GM12878 (cell line): ENCODE measurements at regions not wholly inside any gene's neighbourhood (a gene's known extent, or its start where the extent isn't known, plus 50 kb on each side); places are given as distances from the start of the nearest gene placed in this dataset.
A peak's percentile ranks its signal among the peaks of the same experiment; 100 is the strongest.

Experiments used
- ATAC-seq: fragments of 200-7000 bp; cut with Tn5 transposase; 3 replicates; pipeline ENCODE4 v1.9.1; 2020; ENCODE audit warnings: mild to moderate bottlenecking, moderate library complexity
- BruUV-seq: library from RNA; stranded (reverse); fragments of 400-500 nt; replicated peaks from 2 replicates; lab custom pipeline; 2021; lab: Mats Ljungman, UMichigan
- CTCF ChIA-PET: fragments of 300-600 bp; sonication (Branson Sonifier 250); formaldehyde crosslinking; extraction: SDS; loops from one replicate; lab custom pipeline; 2021; ENCODE audit warnings: inconsistent platforms; lab: Yijun Ruan, JAX
- POLR2A ChIA-PET: fragments of 350-600 bp; formaldehyde crosslinking; extraction: SDS; loops from one replicate; lab custom pipeline; 2021; ENCODE audit warnings: inconsistent platforms; lab: Charles Lee
- RAD21 ChIA-PET: fragments of 300-600 bp; sonication (Branson Sonifier 250); formaldehyde crosslinking; loops from one replicate; lab custom pipeline; 2023; ENCODE audit warnings: antibody characterized with exemption; ENCODE audit not compliant: unreplicated experiment; lab: Charles Lee
- SMC1A ChIA-PET: fragments of 300-600 bp; sonication (Branson Sonifier 250); formaldehyde crosslinking; loops from one replicate; lab custom pipeline; 2023; ENCODE audit not compliant: unreplicated experiment, uncharacterized antibody; lab: Charles Lee
- DNase-seq: peaks from one replicate; pipeline ENCODE4 v3.0.0-alpha.2; 2011; ENCODE audit warnings: low read depth, low spot score
- FAIRE-seq: peaks from 3 replicates; lab custom pipeline; 2011; peaks lifted over from hg19 to GRCh38; lab: Jason Lieb, UNC
- H2AFZ ChIP-seq: 2 replicates; pipeline ENCODE4 v1.6.0; 2011; ENCODE audit warnings: low read depth, low read length, control low read depth; ENCODE audit not compliant: control insufficient read depth
- H3K27ac ChIP-seq: 2 replicates; pipeline ENCODE4 v1.5.1; 2011; ENCODE audit warnings: control low read depth; ENCODE audit not compliant: control insufficient read depth, insufficient read depth
- H3K27me3 ChIP-seq, 2 experiments: replicated peaks in 1 of 2; 2 replicates each; pipeline versions ENCODE4 v1.6.0 to v1.6.1; 2011; ENCODE audit warnings: low read length in 1 of 2; ENCODE audit not compliant: control insufficient read depth in 2 of 2, insufficient read depth in 2 of 2
- H3K36me3 ChIP-seq, 2 experiments: 2 replicates each; pipeline ENCODE4 v1.5.1; 2011; ENCODE audit warnings: low read length in 1 of 2; ENCODE audit not compliant: control insufficient read depth in 2 of 2, insufficient read depth in 2 of 2
- H3K4me1 ChIP-seq: 2 replicates; pipeline ENCODE4 v1.6.1; 2011; ENCODE audit warnings: mild to moderate bottlenecking, low read length, moderate library complexity, mixed read lengths; ENCODE audit not compliant: control insufficient read depth, insufficient read depth
- H3K4me2 ChIP-seq: 2 replicates; pipeline ENCODE4 v1.6.0; 2011; ENCODE audit warnings: control low read depth; ENCODE audit not compliant: control insufficient read depth, insufficient read depth
- H3K4me3 ChIP-seq: fragments of 200-600 bp; sonication (generic); 2 replicates; pipeline ENCODE4 v1.5.1; 2016
- H3K79me2 ChIP-seq: 2 replicates; pipeline ENCODE4 v1.6.0; 2011; ENCODE audit warnings: low read length; ENCODE audit not compliant: control insufficient read depth, insufficient read depth
- H3K9ac ChIP-seq: 2 replicates; pipeline ENCODE4 v1.8.0; 2011; ENCODE audit warnings: low read length, control low read depth, mixed read lengths; ENCODE audit not compliant: control insufficient read depth, insufficient read depth
- H3K9me3 ChIP-seq: replicated peaks from 3 replicates; pipeline ENCODE4 v1.5.1; 2011; ENCODE audit warnings: mild to moderate bottlenecking, low read length; ENCODE audit not compliant: control insufficient read depth, insufficient read depth
- H4K20me1 ChIP-seq: 2 replicates; pipeline ENCODE4 v1.6.0; 2011; ENCODE audit not compliant: control insufficient read depth, insufficient read depth
- BCL11A ChIP-seq: IDR thresholded peaks from 2 replicates; pipeline ENCODE4 v1.6.1; 2011; ENCODE audit warnings: low read depth, low read length
- CREB1 ChIP-seq: IDR thresholded peaks from 2 replicates; pipeline ENCODE4 v1.6.1; 2012; ENCODE audit warnings: low read depth, mild to moderate bottlenecking, inconsistent platforms
- ETV6 ChIP-seq, 2 experiments: fragments of 450-650 bp in 1 of 2; IDR thresholded peaks in 1 of 2; conservative IDR thresholded peaks in 1 of 2; 2 replicates each; pipeline ENCODE4 v1.6.1; 2014; ENCODE audit warnings: antibody characterized with exemption in 1 of 2, borderline replicate concordance in 1 of 2, low read depth in 1 of 2, mild to moderate bottlenecking in 1 of 2, moderate library complexity in 1 of 2
- FOXM1 ChIP-seq: IDR thresholded peaks from 2 replicates; pipeline ENCODE4 v1.6.1; 2012; ENCODE audit warnings: low read depth, mild to moderate bottlenecking, inconsistent platforms, low read length, moderate library complexity
- IRF4 ChIP-seq: IDR thresholded peaks from 2 replicates; pipeline ENCODE4 v1.6.1; 2011; ENCODE audit warnings: low read depth, low read length
- JUNB ChIP-seq: IDR thresholded peaks from 2 replicates; pipeline ENCODE4 v1.6.1; 2016; ENCODE audit warnings: antibody characterized with exemption, mild to moderate bottlenecking
- LARP7 ChIP-seq: fragments of 450-650 bp; IDR thresholded peaks from 2 replicates; pipeline ENCODE4 v1.6.1; 2017; ENCODE audit warnings: mild to moderate bottlenecking
- MTA3 ChIP-seq: IDR thresholded peaks from 2 replicates; pipeline ENCODE4 v1.6.1; 2012; ENCODE audit warnings: low read length, inconsistent platforms, borderline replicate concordance
- PAX5 ChIP-seq: IDR thresholded peaks from 2 replicates; pipeline ENCODE4 v1.6.1; 2011; ENCODE audit warnings: low read depth, low read length, borderline replicate concordance
- RUNX3 ChIP-seq: IDR thresholded peaks from 2 replicates; pipeline ENCODE4 v1.6.1; 2012; ENCODE audit warnings: low read length, inconsistent platforms
- SRF ChIP-seq, 2 experiments: IDR thresholded peaks; 2 replicates each; pipeline ENCODE4 v1.6.1; 2011; ENCODE audit warnings: low read depth in 2 of 2, low read length in 2 of 2, mild to moderate bottlenecking in 1 of 2, moderate library complexity in 1 of 2
- TARDBP ChIP-seq: IDR thresholded peaks from 2 replicates; pipeline ENCODE4 v1.6.1; 2016; ENCODE audit warnings: borderline replicate concordance
- ZBED1 ChIP-seq: IDR thresholded peaks from 2 replicates; pipeline ENCODE4 v1.6.1; 2016; ENCODE audit warnings: borderline replicate concordance
- WGBS: methylation state at CpG from one replicate; pipeline ENCODE4 v1.1.6; 2016; ENCODE audit warnings: low lambda C conversion rate; ENCODE audit not compliant: insufficient replicate concordance, insufficient coverage; ENCODE audit errors: missing lambda C conversion rate; 5-methylcytosine and 5-hydroxymethylcytosine counted together
- in situ Hi-C: fragments of 300-500 bp; cut with MboI; formaldehyde crosslinking; loops from 9 replicates; pipeline ENCODE4 v1.14.3; 2018; ENCODE audit warnings: mixed read lengths
- intact Hi-C: fragments of 100-400 bp; cut with micrococcal nuclease; formaldehyde crosslinking; loops from one replicate; pipeline ENCODE4 v1.14.2; 2022; ENCODE audit not compliant: unreplicated experiment
- TF ChIP-seq, protein P1 (sequence below): fragments of 450-650 bp; IDR thresholded peaks from 2 replicates; pipeline ENCODE4 v1.6.1; 2016; ENCODE audit warnings: mild to moderate bottlenecking
- TF ChIP-seq, protein P2 (sequence below): IDR thresholded peaks from 2 replicates; pipeline ENCODE4 v1.6.1; 2011; ENCODE audit warnings: borderline replicate concordance, low read depth, mild to moderate bottlenecking, moderate library complexity, low read length; ENCODE audit not compliant: insufficient read depth, poor library complexity, severe bottlenecking
- TF ChIP-seq, protein P3 (sequence below): fragments of 450-650 bp; IDR thresholded peaks from 2 replicates; pipeline ENCODE4 v1.6.1; 2017; ENCODE audit warnings: low read depth, mild to moderate bottlenecking, moderate library complexity
- TF ChIP-seq, protein P4 (sequence below): IDR thresholded peaks from 2 replicates; pipeline ENCODE4 v1.6.1; 2012; ENCODE audit warnings: low read length, inconsistent platforms

DNA sequence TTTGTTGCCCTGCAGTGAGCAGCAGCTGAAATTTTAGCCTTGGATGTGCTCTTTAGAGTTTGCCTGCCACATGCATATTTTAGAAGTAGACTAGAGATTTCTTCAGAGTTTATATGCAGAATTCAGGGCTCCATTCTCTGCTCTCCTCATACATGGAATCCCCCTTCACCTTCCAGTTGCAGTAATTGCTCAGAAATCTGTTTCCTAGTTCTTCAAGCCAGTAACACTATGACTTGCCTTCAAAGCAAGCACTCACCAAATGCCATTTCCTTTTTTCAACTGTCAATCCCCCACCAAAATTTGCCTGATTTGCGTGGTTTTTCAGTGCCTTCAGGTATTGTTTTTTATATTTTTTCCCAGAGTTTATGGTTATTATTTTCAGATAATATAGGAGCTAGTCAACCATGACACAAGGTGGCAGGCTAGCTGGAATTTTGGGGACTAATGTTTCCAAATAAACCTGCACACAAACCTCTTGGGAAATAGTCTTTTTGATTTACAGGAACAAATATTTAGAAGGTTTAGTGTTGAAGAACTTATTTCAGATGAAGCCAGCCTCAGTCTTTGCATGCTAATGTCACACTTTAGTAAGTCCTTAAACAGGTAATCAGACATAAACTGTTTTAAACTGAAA, 79.2 kb downstream of the ASCL1 start:
- no peaks in the 10 kb centered on the region for H3K27me3 ChIP-seq
- WGBS: 0% methylated on average over 1 of the region's 1 CpG
- SMC1A ChIA-PET: interaction anchor here (1.0 to 1.3 kb wide), 4 partner anchors 13 to 88 kb away, joined by 3 read pairs; no protein-coding TSS in a partner anchor
- ATAC-seq: peak; percentile 85
- no peaks in the 10 kb centered on the region for H3K79me2 ChIP-seq
- in situ Hi-C loops (no loop called here), intact Hi-C loops (loop anchor here (2.0 kb wide), 1 partner anchor 70 kb away; no protein-coding TSS in a partner anchor)
- CTCF ChIA-PET: no interaction called here
- BruUV-seq: no TSS peak
- no peaks in the 10 kb centered on the region for H3K4me1 ChIP-seq
- no peak for FAIRE-seq
- POLR2A ChIA-PET: interaction anchor here (0.5 kb wide), 1 partner anchor 71 kb away, joined by 3 read pairs; no protein-coding TSS in a partner anchor
- peaks cover 1% of the 10 kb centered on the region; the same call in 1 of the 3 replicates for H3K9me3 ChIP-seq
- no peak overlapping the region for H3K9ac ChIP-seq
- H3K4me3 ChIP-seq: no peak overlapping the region
- no peaks in the 10 kb centered on the region for H3K36me3 ChIP-seq
- H4K20me1 ChIP-seq: no peaks in the 10 kb centered on the region
- peak; percentile 31 for DNase-seq
- RAD21 ChIA-PET: interaction anchor here (0.7 kb wide), 1 partner anchor 74 kb away, joined by 4 read pairs; no protein-coding TSS in a partner anchor
- H2AFZ ChIP-seq: no peak overlapping the region
- no peak overlapping the region for H3K27ac ChIP-seq
- H3K4me2 ChIP-seq: no peak overlapping the region
- TF ChIP-seq IRF4 (peak; percentile 91), RUNX3 (peak; percentile 82), JUNB (peak; percentile 92), LARP7 (no peak), ETV6 (conservative IDR thresholded peaks at IDR 0.05 in 1 of 2, IDR thresholded peaks at IDR 0.05 in 1 of 2; ENCODE audit: borderline replicate concordance in 1 of 2, low read depth in 1 of 2) (peak in 1 of 2 experiments; percentile 67; a peak in 2 of 4 replicates), PAX5 (peak; percentile 47; the same call in 1 of the 2 replicates), TARDBP (no peak), ZBED1 (0 out of 2 replicates have a peak, but pooled peaks have one; percentile 26), CREB1 (no peak), MTA3 (0 out of 2 replicates have a peak, but pooled peaks have one; percentile 42), SRF (IDR thresholded peaks at IDR 0.05; ENCODE audit: low read depth in 2 of 2, low read length in 2 of 2) (no peak), BCL11A (peak; percentile 86), FOXM1 (peak; percentile 80)
- TF ChIP-seq, protein P1, sequence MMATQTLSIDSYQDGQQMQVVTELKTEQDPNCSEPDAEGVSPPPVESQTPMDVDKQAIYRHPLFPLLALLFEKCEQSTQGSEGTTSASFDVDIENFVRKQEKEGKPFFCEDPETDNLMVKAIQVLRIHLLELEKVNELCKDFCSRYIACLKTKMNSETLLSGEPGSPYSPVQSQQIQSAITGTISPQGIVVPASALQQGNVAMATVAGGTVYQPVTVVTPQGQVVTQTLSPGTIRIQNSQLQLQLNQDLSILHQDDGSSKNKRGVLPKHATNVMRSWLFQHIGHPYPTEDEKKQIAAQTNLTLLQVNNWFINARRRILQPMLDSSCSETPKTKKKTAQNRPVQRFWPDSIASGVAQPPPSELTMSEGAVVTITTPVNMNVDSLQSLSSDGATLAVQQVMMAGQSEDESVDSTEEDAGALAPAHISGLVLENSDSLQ: peak; percentile 84
- TF ChIP-seq, protein P2, sequence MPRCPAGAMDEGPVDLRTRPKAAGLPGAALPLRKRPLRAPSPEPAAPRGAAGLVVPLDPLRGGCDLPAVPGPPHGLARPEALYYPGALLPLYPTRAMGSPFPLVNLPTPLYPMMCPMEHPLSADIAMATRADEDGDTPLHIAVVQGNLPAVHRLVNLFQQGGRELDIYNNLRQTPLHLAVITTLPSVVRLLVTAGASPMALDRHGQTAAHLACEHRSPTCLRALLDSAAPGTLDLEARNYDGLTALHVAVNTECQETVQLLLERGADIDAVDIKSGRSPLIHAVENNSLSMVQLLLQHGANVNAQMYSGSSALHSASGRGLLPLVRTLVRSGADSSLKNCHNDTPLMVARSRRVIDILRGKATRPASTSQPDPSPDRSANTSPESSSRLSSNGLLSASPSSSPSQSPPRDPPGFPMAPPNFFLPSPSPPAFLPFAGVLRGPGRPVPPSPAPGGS: peak; percentile 59
- TF ChIP-seq, protein P3, sequence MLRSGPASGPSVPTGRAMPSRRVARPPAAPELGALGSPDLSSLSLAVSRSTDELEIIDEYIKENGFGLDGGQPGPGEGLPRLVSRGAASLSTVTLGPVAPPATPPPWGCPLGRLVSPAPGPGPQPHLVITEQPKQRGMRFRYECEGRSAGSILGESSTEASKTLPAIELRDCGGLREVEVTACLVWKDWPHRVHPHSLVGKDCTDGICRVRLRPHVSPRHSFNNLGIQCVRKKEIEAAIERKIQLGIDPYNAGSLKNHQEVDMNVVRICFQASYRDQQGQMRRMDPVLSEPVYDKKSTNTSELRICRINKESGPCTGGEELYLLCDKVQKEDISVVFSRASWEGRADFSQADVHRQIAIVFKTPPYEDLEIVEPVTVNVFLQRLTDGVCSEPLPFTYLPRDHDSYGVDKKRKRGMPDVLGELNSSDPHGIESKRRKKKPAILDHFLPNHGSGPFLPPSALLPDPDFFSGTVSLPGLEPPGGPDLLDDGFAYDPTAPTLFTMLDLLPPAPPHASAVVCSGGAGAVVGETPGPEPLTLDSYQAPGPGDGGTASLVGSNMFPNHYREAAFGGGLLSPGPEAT: peak; percentile 60; the same call in 1 of the 2 replicates
- TF ChIP-seq, protein P4, sequence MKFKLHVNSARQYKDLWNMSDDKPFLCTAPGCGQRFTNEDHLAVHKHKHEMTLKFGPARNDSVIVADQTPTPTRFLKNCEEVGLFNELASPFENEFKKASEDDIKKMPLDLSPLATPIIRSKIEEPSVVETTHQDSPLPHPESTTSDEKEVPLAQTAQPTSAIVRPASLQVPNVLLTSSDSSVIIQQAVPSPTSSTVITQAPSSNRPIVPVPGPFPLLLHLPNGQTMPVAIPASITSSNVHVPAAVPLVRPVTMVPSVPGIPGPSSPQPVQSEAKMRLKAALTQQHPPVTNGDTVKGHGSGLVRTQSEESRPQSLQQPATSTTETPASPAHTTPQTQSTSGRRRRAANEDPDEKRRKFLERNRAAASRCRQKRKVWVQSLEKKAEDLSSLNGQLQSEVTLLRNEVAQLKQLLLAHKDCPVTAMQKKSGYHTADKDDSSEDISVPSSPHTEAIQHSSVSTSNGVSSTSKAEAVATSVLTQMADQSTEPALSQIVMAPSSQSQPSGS: peak; percentile 71
